ENCODE measurements at regions not wholly inside any gene's neighbourhood (a gene's known extent, or its start where the extent isn't known, plus 50 kb on each side); places are given as distances from the start of the nearest gene placed in this dataset.

- no peaks in the 10 kb centered on the region for H3K4me1 ChIP-seq
- ATAC-seq (no peak), DNase-seq (ENCODE audit: low read depth in 1 of 2, low spot score in 1 of 2) (no peak), FAIRE-seq (no peak)
- peaks cover 5% of the 10 kb centered on the region; the same call in 1 of the 3 replicates for H3K9me3 ChIP-seq
- POLR2A ChIA-PET: no interaction called here
- CTCF ChIA-PET: no interaction called here
- 39% methylated on average over 3 of the region's 3 CpGs for WGBS (ENCODE audit: missing lambda C conversion rate)
- H3K4me3 ChIP-seq: no peak overlapping the region
- no peak for TF ChIP-seq MAZ (IDR thresholded peaks at IDR 0.05; ENCODE audit: borderline replicate concordance, low read depth, low read length)
- no peak for TF ChIP-seq FOSL2 (IDR thresholded peaks at IDR 0.05)
- TF ChIP-seq FOSL2 (CRISPR knock-in tag; IDR thresholded peaks at IDR 0.05): no peak
- TF ChIP-seq HOXB13 (CRISPR knock-in tag; IDR thresholded peaks at IDR 0.05; ENCODE audit: low read depth): no peak
- no peak for TF ChIP-seq CHD4 (IDR thresholded peaks at IDR 0.05; ENCODE audit: borderline replicate concordance)
- TF ChIP-seq CBX8 (IDR thresholded peaks at IDR 0.05): no peak
- no peak for TF ChIP-seq RFX5 (IDR thresholded peaks at IDR 0.05)
- no peak for TF ChIP-seq ZSCAN20 (CRISPR knock-in tag; IDR thresholded peaks at IDR 0.05)
- TF ChIP-seq KDM5A (IDR thresholded peaks at IDR 0.05): no peak
- TF ChIP-seq RNF2 (IDR thresholded peaks at IDR 0.05; ENCODE audit: borderline replicate concordance, low read depth): no peak
- TF ChIP-seq USF2 (IDR thresholded peaks at IDR 0.05): no peak
- no peak for TF ChIP-seq RCOR1 (IDR thresholded peaks at IDR 0.05; ENCODE audit: low read depth, low read length)
- TF ChIP-seq, protein P1, sequence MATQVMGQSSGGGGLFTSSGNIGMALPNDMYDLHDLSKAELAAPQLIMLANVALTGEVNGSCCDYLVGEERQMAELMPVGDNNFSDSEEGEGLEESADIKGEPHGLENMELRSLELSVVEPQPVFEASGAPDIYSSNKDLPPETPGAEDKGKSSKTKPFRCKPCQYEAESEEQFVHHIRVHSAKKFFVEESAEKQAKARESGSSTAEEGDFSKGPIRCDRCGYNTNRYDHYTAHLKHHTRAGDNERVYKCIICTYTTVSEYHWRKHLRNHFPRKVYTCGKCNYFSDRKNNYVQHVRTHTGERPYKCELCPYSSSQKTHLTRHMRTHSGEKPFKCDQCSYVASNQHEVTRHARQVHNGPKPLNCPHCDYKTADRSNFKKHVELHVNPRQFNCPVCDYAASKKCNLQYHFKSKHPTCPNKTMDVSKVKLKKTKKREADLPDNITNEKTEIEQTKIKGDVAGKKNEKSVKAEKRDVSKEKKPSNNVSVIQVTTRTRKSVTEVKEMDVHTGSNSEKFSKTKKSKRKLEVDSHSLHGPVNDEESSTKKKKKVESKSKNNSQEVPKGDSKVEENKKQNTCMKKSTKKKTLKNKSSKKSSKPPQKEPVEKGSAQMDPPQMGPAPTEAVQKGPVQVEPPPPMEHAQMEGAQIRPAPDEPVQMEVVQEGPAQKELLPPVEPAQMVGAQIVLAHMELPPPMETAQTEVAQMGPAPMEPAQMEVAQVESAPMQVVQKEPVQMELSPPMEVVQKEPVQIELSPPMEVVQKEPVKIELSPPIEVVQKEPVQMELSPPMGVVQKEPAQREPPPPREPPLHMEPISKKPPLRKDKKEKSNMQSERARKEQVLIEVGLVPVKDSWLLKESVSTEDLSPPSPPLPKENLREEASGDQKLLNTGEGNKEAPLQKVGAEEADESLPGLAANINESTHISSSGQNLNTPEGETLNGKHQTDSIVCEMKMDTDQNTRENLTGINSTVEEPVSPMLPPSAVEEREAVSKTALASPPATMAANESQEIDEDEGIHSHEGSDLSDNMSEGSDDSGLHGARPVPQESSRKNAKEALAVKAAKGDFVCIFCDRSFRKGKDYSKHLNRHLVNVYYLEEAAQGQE (IDR thresholded peaks at IDR 0.05): no peak
- TF ChIP-seq NPAS2 (CRISPR knock-in tag; IDR thresholded peaks at IDR 0.05; ENCODE audit: borderline replicate concordance): no peak
- no peak for TF ChIP-seq JUN (IDR thresholded peaks at IDR 0.05)
- no peak for TF ChIP-seq HOXB5 (CRISPR knock-in tag; IDR thresholded peaks at IDR 0.05)
- TF ChIP-seq ZFP36 (IDR thresholded peaks at IDR 0.05; ENCODE audit: borderline replicate concordance, partially characterized antibody): no peak
- TF ChIP-seq TP53 (CRISPR knock-in tag; IDR thresholded peaks at IDR 0.05): no peak
- no peak overlapping the region for H3K4me2 ChIP-seq
- no peak overlapping the region for H3K27ac ChIP-seq
These were observed 333.7 kb upstream of the EDIL3 start for GRCh38 chr5:84718377-84718776.

- POLR2A ChIA-PET: no interaction called here
- CTCF ChIA-PET: no interaction called here
- H3K4me2 ChIP-seq: no peak overlapping the region
- peaks cover 5% of the 10 kb centered on the region; the same call in 1 of the 3 replicates for H3K9me3 ChIP-seq
- no peaks in the 10 kb centered on the region for H3K4me1 ChIP-seq
- DNase-seq (ENCODE audit: low read depth in 1 of 2, low spot score in 1 of 2): no peak
- no peak for FAIRE-seq
- H3K27ac ChIP-seq: no peak overlapping the region
- no peak for ATAC-seq
- no peak overlapping the region for H3K4me3 ChIP-seq
- WGBS (ENCODE audit: missing lambda C conversion rate): 35% methylated on average over 3 of the region's 3 CpGs
- TF ChIP-seq MYC (IDR thresholded peaks at IDR 0.05; ENCODE audit: borderline replicate concordance, low read length) (no peak), HOXA7 (CRISPR knock-in tag; IDR thresholded peaks at IDR 0.05) (no peak), GATA3 (IDR thresholded peaks at IDR 0.05; ENCODE audit: borderline replicate concordance) (no peak), PBX3 (IDR thresholded peaks at IDR 0.05) (no peak), FOSL2 (IDR thresholded peaks at IDR 0.05) (no peak), FOSL2 (CRISPR knock-in tag; IDR thresholded peaks at IDR 0.05) (no peak), CBX2 (IDR thresholded peaks at IDR 0.05; ENCODE audit: borderline replicate concordance, low read depth) (no peak), CHD2 (IDR thresholded peaks at IDR 0.05; ENCODE audit: low read length, partially characterized antibody) (no peak), CTCF (IDR thresholded peaks at IDR 0.05) (no peak), ZNF302 (CRISPR knock-in tag; IDR thresholded peaks at IDR 0.05) (no peak), MAZ (IDR thresholded peaks at IDR 0.05; ENCODE audit: borderline replicate concordance, low read depth, low read length) (no peak), HDAC2 (IDR thresholded peaks at IDR 0.05) (no peak), FOXS1 (CRISPR knock-in tag; IDR thresholded peaks at IDR 0.05) (no peak)
- TF ChIP-seq, protein P1 (IDR thresholded peaks at IDR 0.05): no peak
These were observed 331.0 kb upstream of the EDIL3 start for GRCh38 chr5:84715686-84716085.
